ENCODE measurements at regions not wholly inside any gene's neighbourhood (a gene's known extent, or its start where the extent isn't known, plus 50 kb on each side); places are given as distances from the start of the nearest gene placed in this dataset.

- FAIRE-seq (no peak), ATAC-seq (no peak), DNase-seq (ENCODE audit: low read depth in 1 of 2, low spot score in 1 of 2) (no peak)
- H3K9me3 ChIP-seq, result no peaks in the 10 kb centered on the region
- no peak overlapping the region for H3K27ac ChIP-seq
- H3K4me2 ChIP-seq, result no peak overlapping the region
- WGBS (ENCODE audit: missing lambda C conversion rate), result 31% methylated on average over 6 of the region's 6 CpGs
- ChIA-PET CTCF (interaction anchor here (1.3 kb wide), 1 partner anchor 15 kb away, joined by 4 read pairs; no protein-coding TSS in a partner anchor), POLR2A (no interaction called here)
- H3K4me3 ChIP-seq, result no peak overlapping the region
- H3K4me1 ChIP-seq, result no peaks in the 10 kb centered on the region
- TF ChIP-seq ELK1 (IDR thresholded peaks at IDR 0.05; ENCODE audit: low read depth, low read length) (no peak), BHLHE40 (IDR thresholded peaks at IDR 0.05; ENCODE audit: low read depth, low read length) (no peak), EP300 (IDR thresholded peaks at IDR 0.05) (no peak), HDAC2 (IDR thresholded peaks at IDR 0.05) (no peak), TFCP2L1 (CRISPR knock-in tag; IDR thresholded peaks at IDR 0.05) (no peak), HOXB13 (CRISPR knock-in tag; IDR thresholded peaks at IDR 0.05; ENCODE audit: low read depth) (no peak), POLR2AphosphoS2 (conservative IDR thresholded peaks at IDR 0.05; ENCODE audit: low read length) (no peak)
Measured at GRCh38 chr9:135173066-135173465, 85.6 kb downstream of the OLFM1 start.

- TF ChIP-seq ELK1 (IDR thresholded peaks at IDR 0.05; ENCODE audit: low read depth, low read length), result no peak
- no peak for TF ChIP-seq SREBF2 (IDR thresholded peaks at IDR 0.05)
- no peak for TF ChIP-seq KDM1A (IDR thresholded peaks at IDR 0.05; ENCODE audit: low read depth)
- TF ChIP-seq CHD4 (IDR thresholded peaks at IDR 0.05; ENCODE audit: borderline replicate concordance), result no peak
- no peak for TF ChIP-seq CBX2 (IDR thresholded peaks at IDR 0.05; ENCODE audit: borderline replicate concordance, low read depth)
- TF ChIP-seq RAD21 (conservative IDR thresholded peaks at IDR 0.05 in 1 of 2, IDR thresholded peaks at IDR 0.05 in 1 of 2), result no peak
- TF ChIP-seq USF2 (IDR thresholded peaks at IDR 0.05), result no peak
- Histone ChIP-seq H3K27ac (no peak overlapping the region), H3K9me3 (no peaks in the 10 kb centered on the region), H3K4me1 (no peaks in the 10 kb centered on the region), H3K4me2 (no peak overlapping the region), H3K4me3 (no peak overlapping the region)
- no peak for ATAC-seq
- ChIA-PET CTCF (interaction anchor here (1.4 kb wide), 1 partner anchor 39 kb away, joined by 4 read pairs; no protein-coding TSS in a partner anchor), POLR2A (no interaction called here)
- DNase-seq (ENCODE audit: low read depth in 1 of 2, low spot score in 1 of 2), result no peak
- WGBS (ENCODE audit: missing lambda C conversion rate), result 12% methylated on average over 2 of the region's 6 CpGs
- FAIRE-seq, result no peak
Measured at GRCh38 chr9:135174248-135174647, 86.8 kb downstream of the OLFM1 start.

- DNase-seq (ENCODE audit: low read depth in 1 of 2, low spot score in 1 of 2), result no peak
- no peaks in the 10 kb centered on the region for H3K9me3 ChIP-seq
- no peak for FAIRE-seq
- no peak for ATAC-seq
- TF ChIP-seq NPAS2 (CRISPR knock-in tag; IDR thresholded peaks at IDR 0.05; ENCODE audit: borderline replicate concordance), result no peak
- TF ChIP-seq EP300 (IDR thresholded peaks at IDR 0.05), result no peak
- TF ChIP-seq MAFK (IDR thresholded peaks at IDR 0.05; ENCODE audit: partially characterized antibody), result no peak
- TF ChIP-seq HES2 (IDR thresholded peaks at IDR 0.05), result no peak
- TF ChIP-seq SREBF2 (IDR thresholded peaks at IDR 0.05), result no peak
- TF ChIP-seq FOXS1 (CRISPR knock-in tag; IDR thresholded peaks at IDR 0.05), result no peak
- TF ChIP-seq REST (IDR thresholded peaks at IDR 0.05), result no peak
- no peak for TF ChIP-seq CHD4 (IDR thresholded peaks at IDR 0.05; ENCODE audit: borderline replicate concordance)
- ChIA-PET POLR2A (no interaction called here), CTCF (interaction anchor here (1.4 to 1.8 kb wide), 2 partner anchors 38 to 238 kb away, joined by 4 to 6 read pairs; no protein-coding TSS in a partner anchor)
- no peak overlapping the region for H3K4me3 ChIP-seq
- H3K4me2 ChIP-seq, result no peak overlapping the region
- no peaks in the 10 kb centered on the region for H3K4me1 ChIP-seq
- H3K27ac ChIP-seq, result no peak overlapping the region
- 31% methylated on average over 8 of the region's 11 CpGs for WGBS (ENCODE audit: missing lambda C conversion rate)
Measured at GRCh38 chr9:135174981-135175380, 87.5 kb downstream of the OLFM1 start.

All from A549 (cell line).